HUES64 (cell line): ENCODE measurements at regions not wholly inside any gene's neighbourhood (a gene's known extent, or its start where the extent isn't known, plus 50 kb on each side); places are given as distances from the start of the nearest gene placed in this dataset.

Experiments
- H3K27ac ChIP-seq: 2 replicates; pipeline ENCODE4 v1.7.0; 2013; ENCODE audit warnings: low read depth, low read length, inconsistent platforms
- H3K27me3 ChIP-seq: 2 replicates; pipeline ENCODE4 v1.6.1; 2013; ENCODE audit warnings: mild to moderate bottlenecking, low read length; ENCODE audit not compliant: insufficient read depth
- H3K36me3 ChIP-seq: 2 replicates; pipeline ENCODE4 v1.6.1; 2013; ENCODE audit warnings: mild to moderate bottlenecking, low read length; ENCODE audit not compliant: insufficient read depth
- H3K4me1 ChIP-seq: 2 replicates; pipeline ENCODE4 v1.6.1; 2013; ENCODE audit warnings: mild to moderate bottlenecking, low read length, moderate library complexity; ENCODE audit not compliant: insufficient read depth
- H3K4me3 ChIP-seq: 2 replicates; pipeline ENCODE4 v1.5.1; 2013; ENCODE audit warnings: mild to moderate bottlenecking, low read length, moderate library complexity
- H3K9ac ChIP-seq: 2 replicates; pipeline ENCODE4 v1.6.1; 2013; ENCODE audit warnings: mild to moderate bottlenecking, low read depth, low read length
- H3K9me3 ChIP-seq: 2 replicates; pipeline ENCODE4 v1.6.1; 2013; ENCODE audit warnings: low read depth, low read length; ENCODE audit not compliant: insufficient read depth
- WGBS: fragments of 150-250, 120-280 bp; methylation state at CpG from one replicate; pipeline ENCODE4 v1.1.7; 2013; ENCODE audit warnings: missing lambda C conversion rate; 5-methylcytosine and 5-hydroxymethylcytosine counted together

DNA sequence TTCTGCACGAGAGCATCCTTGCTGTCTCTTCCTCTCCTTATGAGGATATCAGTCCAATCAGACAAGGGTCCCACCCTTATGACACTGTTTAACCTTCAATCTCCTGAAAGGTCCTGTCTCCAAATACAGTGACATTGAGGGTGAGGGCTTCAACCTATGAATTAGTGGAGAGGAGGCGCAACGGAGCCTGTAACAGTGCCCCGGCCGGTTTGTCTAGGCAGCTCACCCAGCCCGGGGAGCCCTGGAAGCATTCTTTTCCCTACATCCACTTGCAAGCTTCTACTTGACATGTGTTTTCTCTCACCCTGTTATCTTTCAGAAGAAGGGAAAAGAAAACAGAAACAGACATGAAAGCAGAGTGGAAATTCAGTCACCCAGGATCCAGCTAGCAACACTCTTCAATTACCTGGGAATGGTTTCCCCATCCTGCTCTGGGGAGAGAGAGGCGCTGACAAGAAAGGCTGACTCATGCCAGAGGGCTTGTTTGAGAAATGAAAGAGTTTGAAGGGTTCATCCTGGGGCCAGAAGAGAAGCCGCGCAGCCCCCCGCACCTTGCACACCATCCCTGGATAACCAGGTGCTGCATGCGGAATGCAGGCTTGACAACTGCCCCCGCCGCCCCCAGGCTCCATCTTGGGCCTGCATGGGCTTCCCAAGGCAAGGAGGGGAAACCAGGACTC lies 394.9 kb downstream of the NPHP4 start:
- no peak overlapping the region for H3K9ac ChIP-seq
- H3K27me3 ChIP-seq, result no peaks in the 10 kb centered on the region
- H3K36me3 ChIP-seq, result no peaks in the 10 kb centered on the region
- no peak overlapping the region for H3K27ac ChIP-seq
- no peak overlapping the region for H3K4me3 ChIP-seq
- H3K4me1 ChIP-seq, result peaks cover 5% of the 10 kb centered on the region; the same call in 1 of the 2 replicates
- H3K9me3 ChIP-seq, result no peaks in the 10 kb centered on the region
- 96% methylated on average over 13 of the region's 13 CpGs for WGBS

DNA sequence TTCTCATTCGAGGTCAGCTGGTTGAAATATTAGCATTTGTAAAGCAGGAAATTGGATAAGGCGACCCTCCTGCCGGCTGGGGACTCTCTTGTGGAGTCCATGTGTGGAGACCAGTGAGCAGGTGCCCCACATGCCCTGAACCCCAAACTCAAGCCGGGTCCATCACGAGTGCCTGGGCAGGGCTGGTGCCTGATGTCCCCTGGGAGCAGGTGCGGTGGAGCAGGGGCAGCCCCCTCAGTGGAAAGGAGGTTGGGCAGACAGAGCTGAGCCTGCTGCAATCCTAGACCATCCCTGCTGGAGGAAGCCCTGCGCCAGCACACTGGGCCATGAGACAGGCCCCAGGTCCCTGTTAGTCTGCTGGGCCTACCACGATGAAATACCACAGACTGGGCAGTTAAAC lies 395.6 kb downstream of the NPHP4 start:
- Histone ChIP-seq H3K9me3 (peaks cover 4% of the 10 kb centered on the region; the same call in 1 of the 2 replicates), H3K4me3 (no peak overlapping the region), H3K27ac (no peak overlapping the region), H3K27me3 (no peaks in the 10 kb centered on the region), H3K9ac (no peak overlapping the region), H3K36me3 (no peaks in the 10 kb centered on the region), H3K4me1 (peaks cover 5% of the 10 kb centered on the region; the same call in 1 of the 2 replicates)
- WGBS, result 84% methylated on average over 8 of the region's 8 CpGs

DNA sequence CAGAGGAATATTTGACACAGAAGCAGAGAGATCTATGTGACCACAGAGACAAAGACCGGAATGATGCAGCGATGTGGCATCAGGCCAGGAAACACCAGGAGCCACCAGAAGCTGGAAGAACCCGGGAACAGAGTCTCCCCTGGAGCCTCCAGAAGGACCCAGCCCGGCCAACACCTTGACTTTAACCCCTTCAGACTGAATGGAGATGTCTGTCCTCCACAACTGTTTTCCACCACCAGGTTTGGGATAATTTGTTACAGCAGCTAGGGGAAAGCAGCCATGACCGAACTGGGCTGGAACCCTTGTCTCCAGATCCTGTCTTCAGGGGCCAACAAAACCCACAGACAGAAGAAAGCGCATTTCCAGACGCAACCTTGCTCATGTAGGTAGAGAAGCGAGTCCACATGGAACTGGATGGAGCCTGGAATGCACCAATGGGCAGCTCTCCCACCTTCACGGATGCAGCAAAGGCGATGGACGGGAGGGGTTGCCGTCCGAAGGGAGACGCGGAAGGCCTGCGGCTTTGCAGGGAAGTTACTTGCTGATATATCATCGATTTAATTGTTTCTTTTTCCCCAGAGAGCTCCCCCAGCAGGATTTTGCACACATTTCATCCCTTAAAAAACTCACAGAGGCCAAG lies 396.6 kb downstream of the NPHP4 start:
- no peak overlapping the region for H3K4me3 ChIP-seq
- H3K27ac ChIP-seq, result no peak overlapping the region
- peaks cover 5% of the 10 kb centered on the region; the same call in 1 of the 2 replicates for H3K4me1 ChIP-seq
- peaks cover 10% of the 10 kb centered on the region for H3K9me3 ChIP-seq
- H3K9ac ChIP-seq, result no peak overlapping the region
- H3K36me3 ChIP-seq, result no peaks in the 10 kb centered on the region
- H3K27me3 ChIP-seq, result no peaks in the 10 kb centered on the region
- 96% methylated on average over 17 of the region's 17 CpGs for WGBS

DNA sequence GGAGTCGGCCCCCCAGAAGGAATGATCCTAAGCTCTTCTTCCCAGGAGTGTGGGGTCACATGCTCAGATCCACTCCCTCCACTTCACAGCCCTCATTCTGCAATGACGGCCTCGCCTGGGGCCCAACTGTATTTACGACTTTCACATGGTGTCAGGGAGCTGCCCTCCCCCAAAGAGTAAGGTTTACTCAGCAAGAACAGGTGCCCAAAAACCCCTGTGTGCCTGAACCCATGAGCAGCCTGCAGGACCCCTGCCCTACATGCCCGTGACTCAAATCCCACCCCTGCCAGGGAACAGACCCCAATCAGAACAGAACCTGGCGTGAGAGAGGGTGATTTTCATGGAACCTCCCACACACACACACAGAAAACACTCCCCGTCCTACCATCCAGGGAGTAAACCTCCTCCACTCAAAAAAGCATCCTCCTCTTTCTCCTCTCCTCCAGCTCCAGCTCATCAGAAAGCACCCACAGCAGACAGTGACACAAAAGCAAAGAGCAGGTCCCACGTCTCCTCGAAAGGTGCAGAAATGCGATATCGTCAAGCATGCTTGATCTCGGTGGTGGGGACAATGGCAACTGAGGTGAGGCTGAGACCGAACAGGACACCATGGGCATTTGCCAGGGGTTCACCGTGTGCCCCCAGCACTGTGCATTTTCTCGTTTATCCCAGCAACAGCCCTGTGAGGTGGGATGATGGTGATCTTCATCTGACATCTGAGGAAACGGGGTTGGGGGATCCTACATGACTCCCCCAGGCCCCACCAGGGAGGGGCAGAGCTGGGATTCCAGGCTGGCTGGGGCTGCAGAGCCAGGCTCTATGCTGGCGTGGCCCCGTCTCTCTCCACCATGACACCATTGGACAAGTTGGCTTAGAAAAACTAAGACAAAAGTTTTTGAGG lies 397.9 kb downstream of the NPHP4 start:
- Histone ChIP-seq H3K27ac (no peak overlapping the region), H3K27me3 (no peaks in the 10 kb centered on the region), H3K9me3 (peaks cover 11% of the 10 kb centered on the region)

DNA sequence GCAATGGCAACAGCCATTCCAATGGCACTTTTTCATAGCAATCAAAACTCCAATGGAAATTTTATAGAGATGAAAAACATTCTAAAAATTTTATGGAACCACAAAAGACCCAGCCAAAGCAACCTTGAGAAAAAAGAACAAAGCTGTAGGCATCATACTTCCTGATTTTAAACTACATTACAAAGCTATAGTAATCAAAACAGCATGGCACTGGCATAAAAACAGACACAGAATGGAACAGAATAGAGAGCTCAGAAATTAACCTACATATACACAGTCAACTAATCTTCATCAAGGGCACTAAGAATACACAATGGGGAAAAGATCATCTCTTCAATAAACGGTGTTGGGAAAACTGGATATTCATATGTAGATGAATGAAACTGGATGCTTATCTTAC lies 401.5 kb downstream of the NPHP4 start:
- WGBS, result no CpG with 5 or more reads among the region's 1 CpG
- H3K9ac ChIP-seq, result no peak overlapping the region
- no peaks in the 10 kb centered on the region for H3K36me3 ChIP-seq
- no peak overlapping the region for H3K4me3 ChIP-seq
- H3K4me1 ChIP-seq, result 0 out of 2 replicates have a peak, but pooled peaks cover 3% of the 10 kb centered on the region
- no peak overlapping the region for H3K27ac ChIP-seq
- no peaks in the 10 kb centered on the region for H3K27me3 ChIP-seq
- H3K9me3 ChIP-seq, result peaks cover 11% of the 10 kb centered on the region

More for the DNA sequence above, 397.9 kb downstream of the NPHP4 start:
- no peaks in the 10 kb centered on the region for H3K36me3 ChIP-seq
- no peak overlapping the region for H3K4me3 ChIP-seq
- no peak overlapping the region for H3K9ac ChIP-seq
- H3K4me1 ChIP-seq, result peaks cover 5% of the 10 kb centered on the region; the same call in 1 of the 2 replicates
- 94% methylated on average over 18 of the region's 18 CpGs for WGBS

DNA sequence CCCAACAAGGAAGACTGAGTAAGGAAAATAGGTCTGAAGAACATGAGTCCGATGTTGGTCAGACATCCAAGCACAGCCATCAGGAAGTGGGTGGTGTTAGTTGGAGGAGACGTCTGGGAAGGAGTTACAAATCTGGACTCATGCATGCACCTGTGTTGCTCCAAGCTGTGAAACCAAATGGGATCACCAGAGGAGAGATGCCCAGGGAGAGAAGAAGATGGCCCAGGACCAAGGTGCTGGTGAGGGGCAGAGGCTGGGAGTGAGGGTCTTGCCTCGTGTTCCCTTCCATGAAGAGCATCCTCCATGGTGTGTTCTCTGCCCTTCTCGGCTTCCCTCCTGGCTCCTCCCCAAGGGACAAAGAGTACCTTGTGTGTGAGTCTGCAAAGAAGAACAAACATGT lies 405.6 kb downstream of the NPHP4 start:
- 95% methylated on average over 4 of the region's 4 CpGs for WGBS
- Histone ChIP-seq H3K9me3 (peaks cover 6% of the 10 kb centered on the region; the same call in 1 of the 2 replicates), H3K9ac (no peak overlapping the region), H3K4me3 (no peak overlapping the region), H3K36me3 (no peaks in the 10 kb centered on the region), H3K27ac (no peak overlapping the region), H3K27me3 (no peaks in the 10 kb centered on the region), H3K4me1 (0 out of 2 replicates have a peak, but pooled peaks cover 6% of the 10 kb centered on the region)

DNA sequence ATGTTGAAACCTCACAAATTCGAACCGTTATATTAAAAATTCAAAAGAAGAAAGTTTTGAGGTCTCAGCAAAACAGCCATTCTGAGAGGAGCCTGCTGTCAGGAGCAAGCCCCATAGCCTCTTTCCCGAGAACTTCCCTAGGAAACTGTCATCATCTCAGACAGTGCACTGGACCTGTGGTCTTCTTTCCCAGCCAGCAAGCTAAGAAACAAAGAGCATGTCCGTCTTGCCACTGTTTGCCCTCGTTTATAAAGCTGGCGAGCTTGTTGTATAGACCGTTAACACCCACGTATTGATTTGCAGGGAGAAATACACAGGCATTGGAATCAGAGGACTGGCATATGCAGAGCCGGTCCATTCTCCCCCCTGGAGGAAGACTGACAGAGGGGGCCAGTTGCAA lies 407.0 kb downstream of the NPHP4 start:
- WGBS, result 83% methylated on average over 9 of the region's 9 CpGs
- Histone ChIP-seq H3K36me3 (no peaks in the 10 kb centered on the region), H3K4me1 (0 out of 2 replicates have a peak, but pooled peaks cover 6% of the 10 kb centered on the region), H3K27me3 (no peaks in the 10 kb centered on the region), H3K9me3 (no peaks in the 10 kb centered on the region), H3K27ac (no peak overlapping the region), H3K9ac (no peak overlapping the region), H3K4me3 (no peak overlapping the region)

DNA sequence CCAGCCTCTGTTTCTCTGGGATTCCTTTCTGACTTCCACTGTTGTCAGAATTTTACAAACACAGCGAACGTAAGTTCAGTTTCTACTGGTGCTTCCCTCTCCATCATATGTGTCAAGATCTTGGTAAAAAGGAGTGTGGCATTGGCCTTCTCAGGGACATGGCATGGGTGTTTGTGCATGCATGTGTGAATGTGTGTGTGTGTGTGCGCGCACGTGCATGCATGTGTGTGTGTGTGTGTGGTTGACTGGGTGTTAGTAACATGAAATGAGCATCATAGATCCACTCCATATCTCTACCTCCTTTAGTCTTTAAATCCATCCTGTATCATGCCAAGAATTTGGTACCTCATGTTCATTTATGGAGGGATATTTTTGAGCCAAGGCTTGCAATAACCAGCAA lies 411.3 kb downstream of the NPHP4 start:
- H3K27ac ChIP-seq, result no peak overlapping the region
- 61% methylated on average over 5 of the region's 5 CpGs for WGBS
- H3K4me1 ChIP-seq, result 0 out of 2 replicates have a peak, but pooled peaks cover 5% of the 10 kb centered on the region
- H3K9me3 ChIP-seq, result no peaks in the 10 kb centered on the region
- H3K4me3 ChIP-seq, result no peak overlapping the region
- H3K36me3 ChIP-seq, result no peaks in the 10 kb centered on the region
- H3K9ac ChIP-seq, result no peak overlapping the region
- H3K27me3 ChIP-seq, result no peaks in the 10 kb centered on the region

DNA sequence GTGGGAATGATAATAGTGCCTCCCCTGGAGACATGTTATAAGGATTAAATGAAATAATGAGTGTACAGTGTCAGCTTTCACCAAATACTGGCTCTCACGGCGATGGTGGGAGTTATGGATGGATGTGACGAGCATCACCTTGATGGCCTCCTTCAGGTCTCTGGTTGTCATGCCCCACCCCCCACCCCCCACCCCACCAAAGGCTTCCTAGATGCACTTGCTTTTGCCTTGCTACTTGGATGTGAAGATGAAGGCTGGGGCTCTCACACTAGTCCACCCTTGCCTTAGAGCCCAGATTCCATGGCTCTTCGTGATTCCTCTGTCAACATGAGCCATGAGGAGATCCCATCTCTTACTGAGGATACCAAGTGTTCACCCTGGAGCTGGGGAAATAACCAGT lies 412.3 kb downstream of the NPHP4 start:
- Histone ChIP-seq H3K4me3 (no peak overlapping the region), H3K4me1 (no peaks in the 10 kb centered on the region), H3K27ac (no peak overlapping the region), H3K9ac (no peak overlapping the region), H3K27me3 (no peaks in the 10 kb centered on the region), H3K36me3 (no peaks in the 10 kb centered on the region), H3K9me3 (no peaks in the 10 kb centered on the region)
- 92% methylated on average over 1 of the region's 4 CpGs for WGBS

DNA sequence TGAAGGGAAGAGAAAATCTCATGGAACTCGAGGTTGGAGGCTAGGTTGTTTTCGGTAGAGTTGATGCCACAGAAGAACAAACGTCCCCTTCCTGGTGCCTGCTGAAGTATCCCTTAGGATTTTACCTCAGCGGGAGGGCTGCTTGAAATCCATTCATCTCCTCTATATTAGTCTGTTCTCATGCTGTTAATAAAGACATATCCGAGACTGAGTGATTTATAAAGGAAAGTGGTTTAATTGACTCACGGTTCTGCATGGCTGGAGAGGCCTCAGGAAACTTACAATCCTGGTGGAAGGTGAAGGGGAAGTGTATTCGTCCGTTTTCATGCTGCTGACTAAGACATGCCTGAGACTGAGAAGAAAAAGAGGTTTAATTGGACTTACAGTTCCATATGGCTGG lies 413.5 kb downstream of the NPHP4 start:
- Histone ChIP-seq H3K9me3 (no peaks in the 10 kb centered on the region), H3K27me3 (no peaks in the 10 kb centered on the region), H3K36me3 (no peaks in the 10 kb centered on the region), H3K9ac (no peak overlapping the region), H3K4me3 (no peak overlapping the region), H3K4me1 (no peaks in the 10 kb centered on the region), H3K27ac (no peak overlapping the region)
- 92% methylated on average over 8 of the region's 8 CpGs for WGBS
